SK-N-MC (cell line): ENCODE measurements at regions not wholly inside any gene's neighbourhood (a gene's known extent, or its start where the extent isn't known, plus 50 kb on each side); places are given as distances from the start of the nearest gene placed in this dataset.
"Not testable (repeated sequence)": the region's sequence is repeated elsewhere in the genome, so short reads cannot be mapped to it uniquely, and the experiment has no call there.

ENCODE experiments used
- DNase-seq: peaks from one replicate; pipeline ENCODE4 v3.0.0-alpha.2; 2011; ENCODE audit warnings: low read depth, low spot score
- H3K27ac ChIP-seq: fragments of 200-600 bp; sonication (generic); 2 replicates; pipeline ENCODE4 v1.5.1; 2016; ENCODE audit warnings: mixed run types
- H3K36me3 ChIP-seq: fragments of 200-600 bp; sonication (generic); 2 replicates; pipeline ENCODE4 v1.6.1; 2017; ENCODE audit warnings: antibody characterized with exemption, low read length, mixed read lengths; ENCODE audit not compliant: insufficient read depth
- H3K4me3 ChIP-seq: fragments of 200-600 bp; sonication (generic); 2 replicates; pipeline ENCODE4 v1.5.1; 2016
- H3K9ac ChIP-seq: fragments of 200-600 bp; sonication (generic); 2 replicates; pipeline ENCODE4 v1.8.0; 2017; ENCODE audit warnings: mixed run types, mixed read lengths; ENCODE audit not compliant: insufficient read length
- H3K9me3 ChIP-seq: fragments of 200-600 bp; sonication (generic); 2 replicates; pipeline ENCODE4 v1.6.1; 2017; ENCODE audit warnings: low read depth, mild to moderate bottlenecking, antibody characterized with exemption, low read length, moderate library complexity, mixed read lengths
- EZH2 ChIP-seq: fragments of 200-600 bp; sonication (generic); IDR thresholded peaks from one replicate; pipeline ENCODE4 v1.6.1; 2017; ENCODE audit warnings: antibody characterized with exemption
- FOXP2 ChIP-seq: optimal IDR thresholded peaks from 2 replicates; pipeline ENCODE3; 2011; ENCODE audit warnings: mild to moderate bottlenecking, moderate library complexity; ENCODE audit not compliant: insufficient read depth; ENCODE audit errors: extremely low read length, control extremely low read depth
- POLR2AphosphoS5 ChIP-seq: IDR thresholded peaks from 2 replicates; pipeline ENCODE4 v1.6.1; 2012; ENCODE audit warnings: mild to moderate bottlenecking, low read depth, low read length, borderline replicate concordance

GRCh38 chr3:157856078-157856939, 249.9 kb downstream of the SHOX2 start:
- TF ChIP-seq POLR2AphosphoS5 (no peak), EZH2 (no peak), FOXP2 (no peak)
- H3K36me3 ChIP-seq = no peaks in the 10 kb centered on the region
- H3K9ac ChIP-seq = no peak overlapping the region
- H3K4me3 ChIP-seq = no peak overlapping the region
- DNase-seq = no peak
- H3K9me3 ChIP-seq = peaks cover 3% of the 10 kb centered on the region; the same call in 1 of the 2 replicates
- H3K27ac ChIP-seq = no peak overlapping the region

GRCh38 chr3:157845839-157846238, 260.4 kb downstream of the SHOX2 start:
- H3K4me3 ChIP-seq, H3K9ac ChIP-seq, DNase-seq, H3K36me3 ChIP-seq, H3K27ac ChIP-seq, H3K9me3 ChIP-seq: not testable (repeated sequence)

- peak overlapping the region; percentile 67 for H3K27ac ChIP-seq
- DNase-seq = peak; percentile 75
- H3K9me3 ChIP-seq = no peaks in the 10 kb centered on the region
- no peaks in the 10 kb centered on the region for H3K36me3 ChIP-seq
- TF ChIP-seq POLR2AphosphoS5 (peak; percentile 25; the same call in 1 of the 2 replicates), EZH2 (no peak)
- H3K4me3 ChIP-seq = peak overlapping the region; percentile 52
- H3K9ac ChIP-seq = no peak overlapping the region
These were observed 261.2 kb downstream of the SHOX2 start for GRCh38 chr3:157844800-157845565.

DNA sequence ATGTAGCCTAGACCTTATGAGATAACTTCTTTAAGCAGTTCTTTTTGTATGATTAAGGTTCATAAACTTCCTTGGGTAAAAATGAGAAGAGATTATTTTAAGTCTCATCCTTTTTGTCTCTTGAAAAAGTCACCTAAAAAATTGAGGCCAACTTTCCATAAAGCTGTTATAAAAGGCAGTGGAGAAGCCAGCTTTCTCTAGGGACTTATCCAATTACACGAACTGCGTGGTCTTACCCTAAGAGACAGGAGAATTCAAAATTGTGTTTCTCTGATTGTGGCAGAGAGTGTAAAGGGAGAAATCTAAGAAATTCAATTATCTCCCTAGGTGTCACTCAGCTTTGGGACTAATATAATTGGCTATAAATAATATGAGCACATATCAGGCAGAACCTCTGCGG, 262.0 kb downstream of the SHOX2 start:
- Histone ChIP-seq H3K9ac (no peak overlapping the region), H3K9me3 (no peaks in the 10 kb centered on the region), H3K4me3 (peak overlapping the region; percentile 52; the same call in 1 of the 2 replicates), H3K27ac (no peak overlapping the region; the same call in 1 of the 2 replicates), H3K36me3 (no peaks in the 10 kb centered on the region)
- TF ChIP-seq POLR2AphosphoS5 (no peak), FOXP2 (no peak)
- DNase-seq = no peak

DNA sequence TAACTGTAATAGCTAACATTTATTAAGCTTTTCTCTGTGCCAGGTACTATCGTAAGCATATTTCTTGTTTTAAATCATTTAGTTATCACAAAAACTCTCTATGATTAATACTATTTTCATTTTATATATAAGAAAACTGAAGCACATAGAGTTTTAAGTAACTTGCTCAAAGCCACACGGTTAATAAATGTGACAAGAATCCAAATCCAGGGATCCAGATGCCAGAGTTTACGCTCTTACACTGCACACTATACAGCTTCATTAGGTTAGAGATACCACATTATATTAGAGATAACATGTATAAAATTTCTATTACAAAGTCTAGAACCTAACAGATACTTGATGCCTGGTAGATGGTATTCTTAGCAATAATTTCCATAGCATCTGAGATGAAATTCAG, 265.2 kb downstream of the SHOX2 start:
- Histone ChIP-seq H3K27ac (no peak overlapping the region), H3K9me3 (no peaks in the 10 kb centered on the region), H3K9ac (no peak overlapping the region), H3K4me3 (no peak overlapping the region), H3K36me3 (no peaks in the 10 kb centered on the region)
- no peak for DNase-seq
- no peak for TF ChIP-seq FOXP2
- no peak for TF ChIP-seq POLR2AphosphoS5
- TF ChIP-seq EZH2 = no peak

- no peak overlapping the region for H3K4me3 ChIP-seq
- TF ChIP-seq POLR2AphosphoS5 (no peak), EZH2 (no peak), FOXP2 (no peak)
These were observed 265.7 kb downstream of the SHOX2 start for GRCh38 chr3:157840564-157840963.

GRCh38 chr3:157838457-157838856, 267.8 kb downstream of the SHOX2 start:
- no peaks in the 10 kb centered on the region for H3K36me3 ChIP-seq

More at GRCh38 chr3:157840564-157840963, 265.7 kb downstream of the SHOX2 start:
- no peak for DNase-seq
- Histone ChIP-seq H3K27ac (no peak overlapping the region), H3K36me3 (no peaks in the 10 kb centered on the region), H3K9ac (no peak overlapping the region), H3K9me3 (no peaks in the 10 kb centered on the region)

GRCh38 chr3:157837336-157837735, 268.9 kb downstream of the SHOX2 start:
- no peak for TF ChIP-seq POLR2AphosphoS5
- no peak for TF ChIP-seq FOXP2
- no peak for TF ChIP-seq EZH2
- Histone ChIP-seq H3K36me3 (no peaks in the 10 kb centered on the region), H3K9me3 (no peaks in the 10 kb centered on the region), H3K9ac (no peak overlapping the region), H3K27ac (no peak overlapping the region), H3K4me3 (no peak overlapping the region)
- no peak for DNase-seq

More at GRCh38 chr3:157838457-157838856, 267.8 kb downstream of the SHOX2 start:
- no peak for TF ChIP-seq POLR2AphosphoS5
- TF ChIP-seq EZH2 = no peak
- no peak for TF ChIP-seq FOXP2
- Histone ChIP-seq H3K27ac (no peak overlapping the region), H3K9ac (no peak overlapping the region), H3K9me3 (no peaks in the 10 kb centered on the region), H3K4me3 (no peak overlapping the region)
- no peak for DNase-seq

DNA sequence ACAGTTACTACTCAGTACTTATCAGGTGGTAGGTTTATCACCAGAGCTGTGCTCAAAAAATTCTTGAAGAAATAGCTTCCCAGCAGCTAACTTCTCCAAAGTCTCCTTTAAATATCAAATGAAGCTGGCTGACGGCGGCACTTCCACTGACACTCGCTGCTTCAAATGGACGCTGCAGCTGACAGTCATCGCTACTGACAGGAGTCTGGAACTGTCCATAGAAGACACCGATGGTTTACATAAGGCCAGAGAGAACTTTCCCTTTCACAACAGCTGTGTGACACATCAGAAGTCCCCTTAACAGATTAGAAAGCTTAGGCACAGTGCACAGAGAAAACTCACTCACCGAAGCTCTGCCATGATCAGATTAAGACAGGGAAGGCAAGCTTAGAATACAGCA, 270.2 kb downstream of the SHOX2 start:
- H3K36me3 ChIP-seq = no peaks in the 10 kb centered on the region
- H3K9me3 ChIP-seq = no peaks in the 10 kb centered on the region
- no peak for DNase-seq
- H3K27ac ChIP-seq = no peak overlapping the region
- no peak for TF ChIP-seq POLR2AphosphoS5
- no peak for TF ChIP-seq FOXP2
- no peak for TF ChIP-seq EZH2
- H3K4me3 ChIP-seq = no peak overlapping the region
- H3K9ac ChIP-seq = no peak overlapping the region
